Neuronal stem cell (in vitro differentiated cells): ENCODE measurements at regions not wholly inside any gene's neighbourhood (a gene's known extent, or its start where the extent isn't known, plus 50 kb on each side); places are given as distances from the start of the nearest gene placed in this dataset.

Experiments used
- DNase-seq: peaks from one replicate; pipeline ENCODE4 v3.0.0-alpha.2; 2013; ENCODE audit warnings: low spot score
- H2AFZ ChIP-seq: one replicate; pipeline ENCODE4 v1.6.1; 2013; ENCODE audit warnings: mild to moderate bottlenecking, low read length, inconsistent platforms
- H2AK5ac ChIP-seq: 2 replicates; pipeline ENCODE4 v1.6.1; 2013; ENCODE audit warnings: low read depth, mild to moderate bottlenecking, inconsistent platforms, low read length, moderate library complexity, mixed read lengths
- H2BK120ac ChIP-seq: 2 replicates; pipeline ENCODE4 v1.6.1; 2013; ENCODE audit warnings: low read depth, mild to moderate bottlenecking, inconsistent platforms, low read length, moderate library complexity, mixed read lengths
- H2BK12ac ChIP-seq: one replicate; pipeline ENCODE4 v1.6.1; 2013; ENCODE audit warnings: low read length, inconsistent platforms
- H2BK15ac ChIP-seq: 2 replicates; pipeline ENCODE4 v1.6.1; 2013; ENCODE audit warnings: mild to moderate bottlenecking, low read length, inconsistent platforms, mixed read lengths
- H2BK5ac ChIP-seq: one replicate; pipeline ENCODE4 v1.6.1; 2013; ENCODE audit warnings: inconsistent platforms, mild to moderate bottlenecking, low read length, moderate library complexity
- H3K14ac ChIP-seq: one replicate; pipeline ENCODE4 v1.6.1; 2013; ENCODE audit warnings: low read length, inconsistent platforms
- H3K18ac ChIP-seq: 2 replicates; pipeline ENCODE4 v1.6.1; 2013; ENCODE audit warnings: low read length, inconsistent platforms
- H3K23ac ChIP-seq: 2 replicates; pipeline ENCODE4 v1.6.1; 2013; ENCODE audit warnings: low read depth, mild to moderate bottlenecking, mixed read lengths, low read length, inconsistent platforms; ENCODE audit not compliant: poor library complexity
- H3K27ac ChIP-seq: replicated peaks from 3 replicates; pipeline ENCODE4 v1.5.1; 2013; ENCODE audit warnings: low read length, inconsistent platforms
- H3K27me3 ChIP-seq, 3 experiments: 2 replicates each; pipeline ENCODE4 v1.6.1; 2013; ENCODE audit warnings: low read length in 3 of 3, mild to moderate bottlenecking in 2 of 3, inconsistent platforms in 1 of 3, low read depth in 1 of 3, mixed read lengths in 1 of 3, moderate library complexity in 1 of 3; ENCODE audit not compliant: control insufficient read depth in 3 of 3, insufficient read depth in 3 of 3
- H3K36me3 ChIP-seq, 2 donors: replicated peaks in 1 of 2; 2 replicates each; pipeline ENCODE4 v1.6.1; 2013; ENCODE audit warnings: low read length in 2 of 2; ENCODE audit not compliant: control insufficient read depth in 2 of 2, insufficient read depth in 2 of 2
- H3K4ac ChIP-seq: 2 replicates; pipeline ENCODE4 v1.6.1; 2013; ENCODE audit warnings: inconsistent platforms, mild to moderate bottlenecking, low read length, moderate library complexity
- H3K4me1 ChIP-seq, 2 donors: 1 replicate in 1 of 2; 2 replicates in 1 of 2; pipeline ENCODE4 v1.6.1; 2013; ENCODE audit warnings: low read length in 2 of 2, low read depth in 1 of 2; ENCODE audit not compliant: control insufficient read depth in 2 of 2, insufficient read depth in 1 of 2
- H3K4me2 ChIP-seq: one replicate; pipeline ENCODE4 v1.6.1; 2013; ENCODE audit warnings: mild to moderate bottlenecking, low read length, inconsistent platforms; ENCODE audit not compliant: insufficient read depth, poor library complexity, severe bottlenecking
- H3K4me3 ChIP-seq, 2 donors: 2 replicates each; pipeline ENCODE4 v1.5.1; 2013; ENCODE audit warnings: low read length in 2 of 2, mild to moderate bottlenecking in 2 of 2, inconsistent platforms in 1 of 2, moderate library complexity in 1 of 2
- H3K79me1 ChIP-seq: one replicate; pipeline ENCODE4 v1.6.1; 2013; ENCODE audit warnings: low read depth, mild to moderate bottlenecking, inconsistent platforms, low read length, moderate library complexity
- H3K9ac ChIP-seq: one replicate; pipeline ENCODE4 v1.6.1; 2013; ENCODE audit warnings: mild to moderate bottlenecking, low read depth, low read length, inconsistent platforms; ENCODE audit not compliant: poor library complexity
- H3K9me3 ChIP-seq, 2 donors: replicated peaks in 1 of 2; 2 replicates each; pipeline versions ENCODE3 to v1.6.1; 2013; ENCODE audit warnings: low read length in 2 of 2, mild to moderate bottlenecking in 2 of 2, inconsistent platforms in 1 of 2, low read depth in 1 of 2, mixed read lengths in 1 of 2, moderate library complexity in 1 of 2; ENCODE audit not compliant: control insufficient read depth in 2 of 2, insufficient read depth in 1 of 2
- H4K8ac ChIP-seq: one replicate; pipeline ENCODE4 v1.6.1; 2013; ENCODE audit warnings: low read depth, mild to moderate bottlenecking, inconsistent platforms, low read length, moderate library complexity
- H4K91ac ChIP-seq: one replicate; pipeline ENCODE4 v1.6.1; 2013; ENCODE audit warnings: low read length, low read depth, mild to moderate bottlenecking, inconsistent platforms; ENCODE audit not compliant: poor library complexity
- WGBS, 2 donors: extraction: QIAGEN DNeasy Blood & Tissue Kit; methylation state at CpG; one replicate each; pipeline ENCODE4 v1.1.7; 2013; ENCODE audit warnings: missing lambda C conversion rate in 2 of 2, mixed read lengths in 1 of 2; ENCODE audit not compliant: insufficient read length in 2 of 2, insufficient replicate concordance in 1 of 2; ENCODE audit errors: extremely low coverage in 2 of 2; 5-methylcytosine and 5-hydroxymethylcytosine counted together

GRCh38 chr3:145124900-145125678 lies 1035.9 kb downstream of the PLOD2 start:
- Histone ChIP-seq H3K27ac (no peak overlapping the region), H4K91ac (no peak overlapping the region), H2BK12ac (no peak overlapping the region), H3K79me1 (no peaks in the 10 kb centered on the region), H3K18ac (no peak overlapping the region), H3K14ac (no peak overlapping the region), H3K4me1 (no peaks in the 10 kb centered on the region), H2BK120ac (no peak overlapping the region), H3K23ac (no peak overlapping the region), H2AFZ (no peak overlapping the region), H2AK5ac (no peak overlapping the region), H3K4me3 (no peak overlapping the region), H3K4ac (no peak overlapping the region), H3K36me3 (no peaks in the 10 kb centered on the region), H3K4me2 (no peak overlapping the region), H3K9ac (no peak overlapping the region), H2BK5ac (no peak overlapping the region), H4K8ac (no peak overlapping the region), H3K27me3 (no peaks in the 10 kb centered on the region), H3K9me3 (no peaks in the 10 kb centered on the region), H2BK15ac (no peak overlapping the region)
- WGBS, 2 donors: no CpG with 5 or more reads among the region's 4 CpGs
- no peak for DNase-seq

GRCh38 chr3:145133281-145133680 lies 1027.7 kb downstream of the PLOD2 start:
- no peak overlapping the region for H2BK5ac ChIP-seq
- H2BK120ac ChIP-seq: no peak overlapping the region
- H2AK5ac ChIP-seq: no peak overlapping the region
- H3K27me3 ChIP-seq: no peaks in the 10 kb centered on the region
- no peaks in the 10 kb centered on the region for H3K4me1 ChIP-seq
- no peak overlapping the region for H3K4me3 ChIP-seq
- H2AFZ ChIP-seq: no peak overlapping the region
- H3K27ac ChIP-seq: no peak overlapping the region
- no peak overlapping the region for H3K14ac ChIP-seq
- no peak overlapping the region for H3K9ac ChIP-seq
- no peak overlapping the region for H4K8ac ChIP-seq
- no CpG with 5 or more reads among the region's 2 CpGs for WGBS, 2 donors
- H3K4me2 ChIP-seq: no peak overlapping the region
- H4K91ac ChIP-seq: no peak overlapping the region
- H3K36me3 ChIP-seq: no peaks in the 10 kb centered on the region
- no peak overlapping the region for H3K4ac ChIP-seq
- H3K23ac ChIP-seq: no peak overlapping the region
- no peak for DNase-seq
- no peak overlapping the region for H3K18ac ChIP-seq
- no peak overlapping the region for H2BK15ac ChIP-seq
- H3K9me3 ChIP-seq: no peaks in the 10 kb centered on the region
- H2BK12ac ChIP-seq: no peak overlapping the region
- no peaks in the 10 kb centered on the region for H3K79me1 ChIP-seq

- Histone ChIP-seq H2AK5ac (no peak overlapping the region), H3K4me3 (no peak overlapping the region), H4K91ac (no peak overlapping the region), H2BK120ac (no peak overlapping the region), H3K4ac (no peak overlapping the region), H3K4me1 (no peaks in the 10 kb centered on the region), H2BK5ac (no peak overlapping the region), H2AFZ (no peak overlapping the region), H3K9ac (no peak overlapping the region), H3K18ac (no peak overlapping the region), H3K36me3 (no peaks in the 10 kb centered on the region), H3K4me2 (no peak overlapping the region), H2BK12ac (no peak overlapping the region), H3K27ac (no peak overlapping the region), H3K23ac (no peak overlapping the region), H3K27me3 (no peaks in the 10 kb centered on the region), H3K9me3 (no peaks in the 10 kb centered on the region), H2BK15ac (no peak overlapping the region), H3K14ac (no peak overlapping the region), H3K79me1 (no peaks in the 10 kb centered on the region), H4K8ac (no peak overlapping the region)
- no peak for DNase-seq
- WGBS, 2 donors: no CpG with 5 or more reads among the region's 2 CpGs
These were observed 1026.2 kb downstream of the PLOD2 start for GRCh38 chr3:145134738-145135137.

- WGBS, 2 donors: no CpG with 5 or more reads among the region's 3 CpGs
These were observed 1016.6 kb downstream of the PLOD2 start for GRCh38 chr3:145144361-145144760.

More at GRCh38 chr3:145144361-145144760, 1016.6 kb downstream of the PLOD2 start:
- Histone ChIP-seq H2AK5ac (no peak overlapping the region), H3K23ac (no peak overlapping the region), H2BK5ac (no peak overlapping the region), H2BK15ac (no peak overlapping the region), H3K18ac (no peak overlapping the region), H3K27me3 (no peaks in the 10 kb centered on the region), H4K91ac (no peak overlapping the region), H3K79me1 (no peaks in the 10 kb centered on the region), H3K9ac (no peak overlapping the region), H3K14ac (no peak overlapping the region), H4K8ac (no peak overlapping the region), H3K4me1 (peaks cover 0 to 5% of the 10 kb centered on the region in 2 donors), H3K4me3 (no peak overlapping the region), H3K9me3 (no peaks in the 10 kb centered on the region), H3K36me3 (no peaks in the 10 kb centered on the region), H3K27ac (no peak overlapping the region), H2AFZ (peak overlapping the region; percentile 10), H2BK120ac (no peak overlapping the region), H3K4ac (no peak overlapping the region), H3K4me2 (no peak overlapping the region), H2BK12ac (no peak overlapping the region)
- no peak for DNase-seq
